Astrocyte (in vitro differentiated cells and primary cell): ENCODE measurements at regions not wholly inside any gene's neighbourhood (a gene's known extent, or its start where the extent isn't known, plus 50 kb on each side); places are given as distances from the start of the nearest gene placed in this dataset.

Experiments
- CTCF ChIP-seq: IDR thresholded peaks from 2 replicates; pipeline ENCODE4 v1.5.1; 2011; ENCODE audit warnings: low read depth, mild to moderate bottlenecking, inconsistent platforms, low read length, moderate library complexity; ENCODE audit not compliant: insufficient read depth
- EZH2 ChIP-seq: IDR thresholded peaks from 2 replicates; pipeline ENCODE4 v1.6.1; 2012; ENCODE audit warnings: mild to moderate bottlenecking, low read length, inconsistent platforms; ENCODE audit not compliant: insufficient read depth

- TF ChIP-seq CTCF = no peak
- no peak for TF ChIP-seq EZH2
Measured at GRCh38 chr4:10841697-10842096, 157.1 kb upstream of the CLNK start.
